Dedifferentiated amniotic fluid mesenchymal stem cell (primary cell): ENCODE measurements at regions not wholly inside any gene's neighbourhood (a gene's known extent, or its start where the extent isn't known, plus 50 kb on each side); places are given as distances from the start of the nearest gene placed in this dataset.
"Not testable (repeated sequence)": the region's sequence is repeated elsewhere in the genome, so short reads cannot be mapped to it uniquely, and the experiment has no call there.

Source experiments
- DNase-seq: peaks from one replicate; pipeline ENCODE4 v3.0.0-alpha.2; 2016; ENCODE audit errors: extremely low spot score

GRCh38 chr12:76180401-76181277 lies 96.2 kb upstream of the NAP1L1 start:
- no peak for DNase-seq

DNA sequence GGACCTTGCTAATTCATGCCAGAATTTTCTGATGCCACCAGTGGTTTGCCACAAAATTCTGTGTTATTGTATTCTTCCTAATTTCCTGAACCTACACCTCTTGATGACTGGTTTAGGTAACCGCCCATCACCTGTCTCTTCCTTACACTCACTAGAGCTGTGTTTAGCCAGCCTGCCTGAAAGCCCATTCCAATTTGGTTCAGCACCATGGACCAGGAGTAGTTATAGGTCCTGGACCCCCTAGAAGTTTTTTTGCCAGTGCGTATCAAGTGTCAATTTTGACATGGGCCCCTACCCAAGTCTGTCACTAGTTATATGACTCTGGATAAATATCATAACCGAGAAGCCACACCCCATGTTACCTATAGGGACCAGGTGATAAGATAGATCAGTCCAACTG lies 94.0 kb upstream of the NAP1L1 start:
- DNase-seq: no peak

- no peak for DNase-seq
These were observed 93.3 kb upstream of the NAP1L1 start for GRCh38 chr12:76177821-76178220.

GRCh38 chr12:76176940-76177339 lies 92.5 kb upstream of the NAP1L1 start:
- no peak for DNase-seq

DNA sequence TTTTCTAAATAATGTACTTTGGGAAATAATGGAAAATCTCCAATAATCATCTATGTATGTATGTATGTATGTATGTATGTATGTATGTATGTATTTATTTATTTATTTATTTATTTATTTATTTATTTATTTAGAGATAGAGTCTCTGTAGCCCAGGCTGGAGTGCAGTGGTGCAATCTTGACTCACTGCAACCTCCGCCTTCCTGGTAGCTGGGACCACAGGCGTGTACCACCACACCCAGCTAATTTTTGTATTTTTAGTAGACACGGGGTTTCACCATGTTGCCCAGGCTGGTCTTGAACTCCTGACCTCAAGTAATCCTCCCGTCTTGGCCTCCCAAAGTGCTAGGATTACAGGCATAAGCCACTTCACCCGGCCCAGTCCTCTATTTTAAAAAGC lies 91.5 kb upstream of the NAP1L1 start:
- not testable (repeated sequence) for DNase-seq

GRCh38 chr12:76173756-76174155 lies 89.3 kb upstream of the NAP1L1 start:
- DNase-seq: no peak

GRCh38 chr12:76158518-76159321 lies 74.2 kb upstream of the NAP1L1 start:
- DNase-seq: peak; percentile 31

DNA sequence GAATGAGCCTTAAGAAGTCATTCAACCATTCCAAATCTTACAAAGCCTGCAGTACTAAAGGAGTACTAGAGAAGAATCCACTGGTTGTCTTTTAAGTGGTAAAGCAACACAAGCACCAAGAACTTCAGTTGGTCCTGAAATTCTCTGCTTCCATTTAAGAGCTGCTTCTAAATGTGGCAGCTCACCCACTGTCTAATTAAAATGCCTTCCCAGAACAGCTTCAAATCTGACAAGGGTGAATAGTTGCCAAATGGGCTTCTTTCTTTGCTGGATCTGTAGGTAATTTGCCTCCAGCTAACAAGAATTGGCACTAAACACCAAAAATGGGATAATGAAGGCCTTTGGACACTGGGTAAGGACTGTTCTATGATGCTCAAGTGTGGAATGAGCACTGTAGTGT lies 72.2 kb upstream of the NAP1L1 start:
- no peak for DNase-seq

DNA sequence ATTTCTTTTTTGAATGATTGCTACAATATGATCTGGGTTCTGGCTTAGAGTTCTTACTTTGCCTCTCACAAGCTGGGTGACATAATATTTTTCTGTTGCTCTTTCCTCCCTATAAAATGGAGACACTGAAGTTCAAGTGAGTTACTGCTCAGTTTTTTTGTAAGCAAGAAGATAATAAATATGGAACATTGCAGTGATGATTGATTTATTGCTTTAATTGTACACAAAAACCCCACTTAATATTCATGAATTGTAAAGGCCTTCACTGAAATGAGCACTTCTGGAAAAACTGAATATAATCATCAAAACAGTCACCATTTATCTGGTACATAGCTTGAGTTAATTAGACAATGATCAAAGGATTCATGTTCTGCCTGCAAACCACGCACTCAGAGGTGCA lies 71.8 kb upstream of the NAP1L1 start:
- DNase-seq: no peak

GRCh38 chr12:76155157-76155670 lies 70.7 kb upstream of the NAP1L1 start:
- no peak for DNase-seq

DNA sequence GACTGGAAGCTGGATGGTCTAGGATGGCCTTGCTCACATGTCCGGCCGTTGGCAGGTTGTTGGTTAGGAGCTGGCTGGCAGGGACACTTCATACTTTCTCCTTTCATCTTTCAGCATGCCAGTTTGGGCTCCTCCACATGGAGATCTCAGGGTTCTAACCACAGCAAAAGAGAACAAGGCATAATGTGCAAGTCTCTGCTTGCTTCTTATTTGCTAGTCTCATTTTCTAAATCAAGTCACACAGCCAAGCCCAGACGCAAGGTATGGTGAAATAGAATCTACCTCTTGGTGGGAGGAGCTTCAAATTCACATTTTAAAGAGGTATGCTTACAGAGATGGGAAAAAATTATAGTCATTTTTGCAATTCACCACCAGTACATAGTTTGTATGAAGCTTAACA lies 69.1 kb upstream of the NAP1L1 start:
- no peak for DNase-seq

- DNase-seq: no peak
These were observed 67.8 kb upstream of the NAP1L1 start for GRCh38 chr12:76152181-76152807.

DNA sequence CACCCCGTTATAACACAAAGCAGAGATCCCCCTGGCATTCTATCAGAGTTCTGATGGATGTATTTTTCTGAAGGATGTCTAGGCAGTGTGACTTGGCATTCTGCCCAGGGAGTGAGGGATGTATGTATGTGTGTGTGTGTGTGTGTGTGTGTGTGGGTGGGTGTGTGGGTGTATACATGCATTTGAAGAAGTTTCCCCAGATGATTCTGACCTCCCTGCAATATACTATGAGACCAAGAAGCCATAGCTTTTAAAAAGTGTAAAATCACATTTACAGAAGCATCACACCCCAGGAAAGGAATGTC lies 59.7 kb upstream of the NAP1L1 start:
- no peak for DNase-seq

DNA sequence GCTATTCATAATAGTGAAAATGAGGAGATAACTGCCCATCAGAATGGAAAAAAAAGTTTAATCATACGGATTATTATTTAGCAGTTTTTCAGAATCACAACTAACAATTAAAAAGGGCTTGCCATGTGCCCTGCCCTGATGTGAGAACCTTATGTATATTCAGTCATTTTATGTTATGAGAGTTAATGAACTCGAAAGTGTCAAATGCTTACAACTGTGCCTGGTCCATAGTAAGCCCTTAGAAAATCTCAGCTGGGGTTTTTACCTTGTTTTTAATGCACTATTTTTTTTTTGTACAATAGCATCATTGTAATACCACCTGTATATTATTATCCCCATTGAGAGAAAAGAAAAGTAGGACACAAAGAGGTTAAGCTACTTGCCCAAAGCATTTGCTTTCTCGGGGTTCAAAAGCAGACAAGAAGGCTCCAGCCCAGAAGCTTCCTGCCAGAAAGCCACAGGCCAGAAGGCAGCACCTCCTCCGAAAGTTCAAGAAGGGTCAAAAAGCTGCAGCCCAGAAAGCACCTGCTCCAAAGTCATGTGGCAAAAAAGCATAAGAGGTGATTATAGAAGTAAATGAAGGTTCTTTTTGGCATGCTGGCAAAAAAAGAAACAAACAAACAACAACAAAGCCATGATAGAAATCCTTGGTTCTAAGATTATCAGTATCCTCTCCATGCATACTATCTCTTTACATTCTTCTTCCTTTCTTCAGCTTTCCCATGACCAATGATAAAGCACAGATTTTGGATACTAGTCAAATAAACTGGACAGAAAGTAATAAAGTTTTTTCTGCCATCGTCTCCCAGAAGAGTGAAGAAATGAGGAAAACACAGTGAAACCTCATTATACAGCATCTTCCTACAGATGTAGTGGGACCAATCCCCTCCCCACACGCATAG lies 59.1 kb upstream of the NAP1L1 start:
- DNase-seq: no peak

GRCh38 chr12:76142305-76142704 lies 57.8 kb upstream of the NAP1L1 start:
- no peak for DNase-seq

- no peak for DNase-seq
These were observed 54.2 kb upstream of the NAP1L1 start for GRCh38 chr12:76138656-76139055.

- DNase-seq: no peak
These were observed 53.1 kb upstream of the NAP1L1 start for GRCh38 chr12:76137606-76138005.

DNA sequence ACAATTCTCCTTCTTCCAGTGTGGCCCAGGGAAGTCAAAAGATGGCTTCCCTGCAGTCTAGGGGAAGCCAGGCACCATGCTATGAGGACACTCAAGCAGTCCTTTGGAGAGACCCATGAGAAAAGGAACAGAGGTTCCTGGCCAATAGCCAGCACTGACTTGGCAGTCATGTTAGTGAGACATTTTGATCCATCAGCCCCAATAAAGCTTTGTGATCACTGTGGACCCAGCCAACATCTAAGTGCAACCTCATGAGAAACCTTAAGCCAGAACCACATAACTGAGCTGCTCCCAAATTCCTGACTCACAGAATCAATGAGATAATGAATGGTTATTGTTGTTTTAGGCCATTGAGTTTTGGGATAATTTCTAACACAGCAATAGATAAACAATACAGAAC lies 51.0 kb upstream of the NAP1L1 start:
- no peak for DNase-seq
